ENCODE measurements at regions not wholly inside any gene's neighbourhood (a gene's known extent, or its start where the extent isn't known, plus 50 kb on each side); places are given as distances from the start of the nearest gene placed in this dataset.

GRCh38 chr3:13177236-13177635, 104.0 kb upstream of the IQSEC1 start:
- no peak for ATAC-seq (ENCODE audit: poor library complexity)
- peaks cover 8 to 32% of the 10 kb centered on the region in 2 experiments for H3K9me3 ChIP-seq (ENCODE audit: control insufficient read depth in 1 of 2, insufficient read depth in 1 of 2, low read length in 2 of 2)
- H3K27me3 Mint-ChIP-seq, result peaks cover 4% of the 10 kb centered on the region

GRCh38 chr3:13176445-13176844, 103.2 kb upstream of the IQSEC1 start:
- Histone ChIP-seq H3K27ac (ENCODE audit: low read depth in 1 of 2, low read length in 2 of 2) (no peak overlapping the region), H3K27me3 (ENCODE audit: control insufficient read depth in 1 of 2, insufficient read depth in 2 of 2, low read length in 2 of 2) (peaks cover 0 to 2% of the 10 kb centered on the region in 2 experiments), H3K4me1 (ENCODE audit: insufficient read depth, low read length) (no peaks in the 10 kb centered on the region), H3K9me3 (ENCODE audit: control insufficient read depth in 1 of 2, insufficient read depth in 1 of 2, low read length in 2 of 2) (peaks cover 8 to 32% of the 10 kb centered on the region in 2 experiments), H3K4me3 (ENCODE audit: low read length) (no peak overlapping the region), H3K36me3 (ENCODE audit: insufficient read depth, low read length) (no peaks in the 10 kb centered on the region)
- POLR2A ChIA-PET, result no interaction called here
- Mint-ChIP-seq H3K4me1 (ENCODE audit: low read depth) (no peaks in the 10 kb centered on the region), H3K27ac (no peak overlapping the region), H3K27me3 (peaks cover 4% of the 10 kb centered on the region), H3K9me3 (peaks cover 13% of the 10 kb centered on the region), H3K36me3 (ENCODE audit: low read depth) (no peaks in the 10 kb centered on the region), H3K4me3 (no peak overlapping the region)
- TF ChIP-seq CTCF (IDR thresholded peaks at IDR 0.05), result no peak
- CTCF ChIA-PET, result no interaction called here
- intact Hi-C loops (cut with DNase I, micrococcal nuclease), result no loop called here
- DNase-seq (no peak), ATAC-seq (ENCODE audit: poor library complexity) (no peak)

More at GRCh38 chr3:13177236-13177635, 104.0 kb upstream of the IQSEC1 start:
- ChIA-PET POLR2A (no interaction called here), CTCF (no interaction called here)
- Mint-ChIP-seq H3K36me3 (ENCODE audit: low read depth) (no peaks in the 10 kb centered on the region), H3K9me3 (peaks cover 13% of the 10 kb centered on the region), H3K27ac (no peak overlapping the region), H3K4me1 (ENCODE audit: low read depth) (no peaks in the 10 kb centered on the region), H3K4me3 (no peak overlapping the region)
- no peaks in the 10 kb centered on the region for H3K4me1 ChIP-seq (ENCODE audit: insufficient read depth, low read length)
- H3K36me3 ChIP-seq (ENCODE audit: insufficient read depth, low read length), result no peaks in the 10 kb centered on the region
- intact Hi-C loops (cut with DNase I, micrococcal nuclease), result no loop called here
- H3K4me3 ChIP-seq (ENCODE audit: low read length), result no peak overlapping the region
- peaks cover 0 to 2% of the 10 kb centered on the region in 2 experiments for H3K27me3 ChIP-seq (ENCODE audit: control insufficient read depth in 1 of 2, insufficient read depth in 2 of 2, low read length in 2 of 2)
- no peak overlapping the region for H3K27ac ChIP-seq (ENCODE audit: low read depth in 1 of 2, low read length in 2 of 2)
- no peak for TF ChIP-seq CTCF (IDR thresholded peaks at IDR 0.05)
- DNase-seq, result no peak

- H3K4me3 Mint-ChIP-seq, result no peak overlapping the region
- H3K4me1 Mint-ChIP-seq (ENCODE audit: low read depth), result no peaks in the 10 kb centered on the region
- no peaks in the 10 kb centered on the region for H3K36me3 ChIP-seq (ENCODE audit: insufficient read depth, low read length)
- TF ChIP-seq CTCF (IDR thresholded peaks at IDR 0.05), result no peak
- no peaks in the 10 kb centered on the region for H3K36me3 Mint-ChIP-seq (ENCODE audit: low read depth)
- intact Hi-C loops (cut with DNase I, micrococcal nuclease), result no loop called here
- H3K4me3 ChIP-seq (ENCODE audit: low read length), result no peak overlapping the region
- no peak overlapping the region for H3K27ac ChIP-seq (ENCODE audit: low read depth in 1 of 2, low read length in 2 of 2)
- H3K4me1 ChIP-seq (ENCODE audit: insufficient read depth, low read length), result no peaks in the 10 kb centered on the region
- peaks cover 0 to 2% of the 10 kb centered on the region in 2 experiments for H3K27me3 ChIP-seq (ENCODE audit: control insufficient read depth in 1 of 2, insufficient read depth in 2 of 2, low read length in 2 of 2)
- H3K27ac Mint-ChIP-seq, result no peak overlapping the region
- peaks cover 10% of the 10 kb centered on the region for H3K9me3 Mint-ChIP-seq
- peaks cover 8 to 26% of the 10 kb centered on the region in 2 experiments for H3K9me3 ChIP-seq (ENCODE audit: control insufficient read depth in 1 of 2, insufficient read depth in 1 of 2, low read length in 2 of 2)
- CTCF ChIA-PET, result no interaction called here
- no peaks in the 10 kb centered on the region for H3K27me3 Mint-ChIP-seq
- ATAC-seq (ENCODE audit: poor library complexity) (no peak), DNase-seq (no peak)
- POLR2A ChIA-PET, result no interaction called here
Observed at GRCh38 chr3:13174803-13175135, 101.5 kb upstream of the IQSEC1 start.
